VCaP (cell line): ENCODE measurements at regions not wholly inside any gene's neighbourhood (a gene's known extent, or its start where the extent isn't known, plus 50 kb on each side); places are given as distances from the start of the nearest gene placed in this dataset.

Source experiments
- H3K27ac ChIP-seq: fragments of 450-650 bp; 2 replicates; pipeline ENCODE4 v1.5.1; 2017
- CTCF ChIP-seq: fragments of 450-650 bp; conservative IDR thresholded peaks from 2 replicates; pipeline ENCODE4 v1.5.1; 2017; ENCODE audit warnings: mild to moderate bottlenecking, moderate library complexity

- no peak overlapping the region for H3K27ac ChIP-seq
- TF ChIP-seq CTCF, result no peak
Observed at GRCh38 chr1:168843950-168844349, 114.9 kb upstream of the DPT start.

- no peak for TF ChIP-seq CTCF
- no peak overlapping the region for H3K27ac ChIP-seq
Observed at GRCh38 chr1:168845140-168845539, 116.1 kb upstream of the DPT start.

- TF ChIP-seq CTCF, result no peak
- H3K27ac ChIP-seq, result no peak overlapping the region
Observed at GRCh38 chr1:168848051-168848450, 119.0 kb upstream of the DPT start.

- TF ChIP-seq CTCF, result no peak
- no peak overlapping the region; the same call in 1 of the 2 replicates for H3K27ac ChIP-seq
Observed at GRCh38 chr1:168861421-168862004, 132.5 kb upstream of the DPT start.

GRCh38 chr1:168863772-168864171, 134.8 kb upstream of the DPT start:
- no peak for TF ChIP-seq CTCF
- H3K27ac ChIP-seq, result no peak overlapping the region

- H3K27ac ChIP-seq, result no peak overlapping the region
- TF ChIP-seq CTCF, result no peak
Observed at GRCh38 chr1:168864266-168864665, 135.3 kb upstream of the DPT start.

GRCh38 chr1:168865850-168866620, 137.0 kb upstream of the DPT start:
- TF ChIP-seq CTCF, result no peak
- H3K27ac ChIP-seq, result no peak overlapping the region
